Dedifferentiated amniotic fluid mesenchymal stem cell (primary cell): ENCODE measurements at regions not wholly inside any gene's neighbourhood (a gene's known extent, or its start where the extent isn't known, plus 50 kb on each side); places are given as distances from the start of the nearest gene placed in this dataset.
"Not testable (repeated sequence)": the region's sequence is repeated elsewhere in the genome, so short reads cannot be mapped to it uniquely, and the experiment has no call there.

Source experiments
- DNase-seq: peaks from one replicate; pipeline ENCODE4 v3.0.0-alpha.2; 2016; ENCODE audit errors: extremely low spot score

DNA sequence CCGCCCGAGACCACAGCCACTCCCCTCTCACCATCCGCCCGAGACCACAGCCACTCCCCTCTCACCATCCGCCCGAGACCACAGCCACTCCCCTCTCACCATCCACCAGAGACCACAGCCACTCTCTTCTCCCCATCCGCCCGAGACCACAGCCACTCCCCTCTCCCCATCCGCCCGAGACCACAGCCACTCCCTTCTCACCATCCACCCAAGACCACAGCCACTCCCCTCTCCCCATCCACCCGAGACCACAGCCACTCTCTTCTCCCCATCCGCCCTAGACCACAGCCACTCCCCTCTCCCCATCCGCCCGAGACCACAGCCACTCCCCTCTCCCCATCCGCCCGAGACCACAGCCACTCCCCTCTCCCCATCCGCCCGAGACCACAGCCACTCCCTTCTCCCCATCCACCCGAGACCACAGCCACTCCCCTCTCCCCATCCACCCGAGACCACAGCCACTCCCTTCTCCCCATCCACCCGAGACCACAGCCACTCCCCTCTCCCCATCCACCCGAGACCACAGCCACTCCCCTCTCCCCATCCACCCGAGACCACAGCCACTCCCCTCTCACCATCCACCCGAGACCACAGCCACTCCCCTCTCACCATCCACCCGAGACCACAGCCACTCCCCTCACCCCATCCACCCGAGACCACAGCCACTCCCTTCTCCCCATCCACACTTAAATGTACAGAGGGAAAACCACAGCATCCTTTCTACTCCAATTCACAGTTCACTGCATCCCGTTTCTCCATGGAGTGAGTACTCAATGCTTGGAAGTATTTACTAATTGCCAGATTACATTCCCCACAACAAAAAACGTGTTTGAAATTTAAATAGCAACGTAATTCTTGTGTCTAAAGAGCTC is 83.5 kb upstream of the SFSWAP start:
- not testable (repeated sequence) for DNase-seq

DNA sequence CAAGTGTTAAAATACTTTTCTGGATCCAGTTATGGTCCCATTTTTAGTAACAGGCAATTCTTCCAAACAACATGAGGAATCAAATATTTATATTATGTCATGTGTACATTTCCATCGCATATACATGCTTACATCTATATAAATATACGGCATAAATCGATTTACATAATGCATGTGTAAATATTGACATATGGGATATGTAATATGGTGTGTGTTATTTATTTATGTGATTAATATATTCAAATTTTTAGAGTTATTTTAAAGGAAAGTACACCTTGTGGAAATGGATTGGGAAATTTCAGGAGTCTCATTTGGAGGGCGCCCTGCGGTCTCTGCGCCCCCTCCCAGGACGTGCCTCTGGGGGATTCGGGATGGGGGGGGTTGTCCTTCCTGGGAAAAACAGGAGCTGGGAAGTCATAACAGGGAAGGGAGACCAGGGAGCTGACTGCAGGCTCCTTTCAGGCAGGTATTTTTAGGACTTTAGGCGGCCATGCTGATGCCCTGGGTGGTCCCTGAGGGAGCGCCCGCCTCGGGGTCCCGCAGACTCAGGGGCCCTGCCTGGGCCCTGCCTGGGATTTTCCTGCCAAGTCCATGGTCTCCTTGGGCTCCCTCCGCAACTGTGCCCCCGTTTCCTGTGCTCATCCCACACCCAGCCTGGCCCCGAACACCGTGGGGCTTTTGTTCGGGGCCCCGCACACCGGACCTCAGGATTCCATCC is 82.7 kb upstream of the SFSWAP start:
- DNase-seq: no peak

- DNase-seq: no peak
Observed at GRCh38 chr12:131628766-131629448, 82.0 kb upstream of the SFSWAP start.

GRCh38 chr12:131631230-131631629 is 79.7 kb upstream of the SFSWAP start:
- DNase-seq: no peak

GRCh38 chr12:131631889-131632651 is 78.8 kb upstream of the SFSWAP start:
- not testable (repeated sequence) for DNase-seq

DNA sequence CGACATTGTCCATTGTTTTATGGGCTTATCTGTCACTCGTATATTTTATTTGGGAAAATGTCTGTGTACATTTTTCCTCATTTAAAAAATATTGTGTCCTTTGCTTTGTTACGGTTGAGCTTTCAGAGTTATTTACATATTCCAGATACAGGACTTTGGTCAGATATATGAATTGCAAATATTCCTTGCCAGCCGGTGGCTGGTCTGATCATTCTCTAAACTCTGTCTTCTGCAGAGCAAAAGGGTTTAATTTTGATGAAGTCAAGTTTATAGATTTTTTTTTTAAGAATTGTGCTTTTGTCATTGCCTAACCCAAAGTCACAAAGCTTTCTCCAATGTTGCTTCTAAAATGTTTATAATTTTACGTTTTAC is 78.3 kb upstream of the SFSWAP start:
- DNase-seq: not testable (repeated sequence)

- not testable (repeated sequence) for DNase-seq
Observed at GRCh38 chr12:131633610-131634009, 77.3 kb upstream of the SFSWAP start.

DNA sequence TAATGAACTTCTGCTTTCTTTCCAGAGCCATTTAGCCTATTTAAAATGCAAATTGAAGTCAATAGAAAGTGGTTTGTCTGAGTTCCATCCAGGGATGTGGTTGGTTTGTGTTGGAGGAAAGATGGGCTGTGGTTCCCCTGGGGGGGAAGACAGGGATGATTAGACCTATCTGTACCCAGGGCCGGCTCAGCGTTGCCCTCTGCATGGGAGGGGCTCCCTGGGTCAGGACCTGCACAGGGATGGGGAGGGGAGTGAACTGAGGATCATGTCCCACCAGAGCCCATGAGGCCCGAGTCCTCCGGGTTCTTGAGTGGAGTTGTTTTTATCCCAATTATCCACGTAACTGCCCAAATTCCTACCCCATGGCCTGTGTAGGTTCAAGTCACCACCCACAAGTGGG is 76.9 kb upstream of the SFSWAP start:
- DNase-seq: no peak

DNA sequence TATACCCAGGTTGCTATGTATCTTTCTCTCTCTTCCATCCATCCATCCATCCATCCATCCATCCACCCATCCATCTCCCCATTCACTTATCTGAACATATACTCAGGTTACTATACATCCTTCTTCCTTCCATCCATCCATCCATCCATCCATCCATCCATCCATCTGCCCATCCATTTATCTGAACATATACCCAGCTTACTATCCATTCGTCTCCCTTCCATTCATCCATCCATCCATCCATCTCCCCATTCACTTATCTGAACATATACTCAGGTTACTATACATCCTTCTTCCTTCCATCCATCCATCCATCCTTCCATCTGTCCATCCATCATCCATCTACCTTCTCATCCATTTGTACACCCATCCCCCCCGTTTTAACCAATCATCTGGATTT is 75.9 kb upstream of the SFSWAP start:
- not testable (repeated sequence) for DNase-seq

- DNase-seq: no peak
Observed at GRCh38 chr12:131635491-131636122, 75.3 kb upstream of the SFSWAP start.

GRCh38 chr12:131636266-131636665 is 74.6 kb upstream of the SFSWAP start:
- no peak for DNase-seq

DNA sequence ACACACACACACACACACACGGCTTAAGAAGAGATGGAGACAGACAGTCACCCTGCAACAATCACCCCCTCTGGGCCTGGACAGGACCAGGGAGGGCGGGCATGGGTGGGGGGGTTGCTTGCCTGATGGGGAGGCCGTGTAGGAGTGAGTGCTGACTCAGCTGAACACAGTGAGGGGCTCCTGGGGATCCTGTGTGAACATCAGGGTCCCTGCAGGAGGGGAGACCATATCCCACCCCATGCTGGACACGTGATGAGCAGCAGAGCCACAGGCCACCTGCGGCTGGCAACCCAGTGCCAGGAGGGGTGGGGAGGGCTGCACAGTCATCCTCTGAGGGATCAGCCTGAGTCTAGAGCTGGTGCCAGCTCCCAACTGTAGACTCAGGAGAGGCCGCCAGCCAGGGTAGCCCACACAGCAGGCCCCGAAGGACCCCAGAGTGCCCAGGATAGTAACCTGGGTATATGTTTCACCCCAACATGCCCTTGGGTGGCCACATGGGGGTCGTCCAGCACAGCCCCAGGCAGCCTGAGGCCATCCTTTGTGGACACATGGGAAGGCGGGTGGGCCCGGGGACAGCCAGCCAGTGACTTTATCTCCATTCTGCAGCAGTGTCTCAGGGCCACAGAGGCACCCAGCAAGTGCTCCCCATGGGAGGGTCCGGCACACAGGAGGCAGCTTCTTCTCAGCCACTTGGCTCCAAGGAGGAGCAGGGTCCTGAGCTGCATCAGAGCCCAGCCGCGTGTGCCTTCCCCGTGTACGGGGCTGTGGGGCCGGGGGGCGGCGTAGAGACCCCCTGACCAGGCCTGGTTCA is 73.7 kb upstream of the SFSWAP start:
- DNase-seq: no peak

- DNase-seq: no peak
Observed at GRCh38 chr12:131637986-131638385, 72.9 kb upstream of the SFSWAP start.

DNA sequence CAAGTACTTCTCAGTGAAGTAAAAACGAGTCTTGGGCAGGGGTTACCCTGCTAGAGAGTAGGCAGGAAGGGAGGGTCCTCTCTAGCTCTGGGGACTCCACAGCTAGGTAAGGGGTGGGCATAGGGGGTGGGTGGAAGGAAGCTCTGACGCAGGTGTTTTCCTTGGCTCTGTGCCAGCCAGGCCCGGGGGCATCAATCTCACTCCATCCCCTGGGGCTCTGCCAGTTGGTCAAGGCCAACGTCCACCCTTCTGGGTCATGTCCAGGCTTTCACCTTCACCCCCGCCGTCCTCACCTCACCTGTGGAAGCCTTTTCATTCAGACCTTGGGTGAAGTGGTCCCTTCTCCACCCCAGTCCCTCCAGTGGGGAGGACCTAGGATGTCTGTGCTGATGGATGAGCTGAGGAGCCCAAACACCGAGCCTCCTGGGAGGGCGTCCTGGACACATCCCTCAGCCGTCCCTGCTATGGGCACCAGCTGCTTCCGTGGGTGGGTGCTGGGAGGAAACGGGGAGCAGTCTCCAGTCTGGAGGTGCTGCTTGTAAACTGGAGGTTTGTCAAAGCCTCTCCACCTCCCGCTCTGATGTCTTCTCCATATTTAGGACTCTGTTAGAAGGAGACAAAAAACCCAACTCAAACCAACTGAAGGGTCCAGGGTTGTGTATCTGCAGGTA is 71.5 kb upstream of the SFSWAP start:
- no peak for DNase-seq

DNA sequence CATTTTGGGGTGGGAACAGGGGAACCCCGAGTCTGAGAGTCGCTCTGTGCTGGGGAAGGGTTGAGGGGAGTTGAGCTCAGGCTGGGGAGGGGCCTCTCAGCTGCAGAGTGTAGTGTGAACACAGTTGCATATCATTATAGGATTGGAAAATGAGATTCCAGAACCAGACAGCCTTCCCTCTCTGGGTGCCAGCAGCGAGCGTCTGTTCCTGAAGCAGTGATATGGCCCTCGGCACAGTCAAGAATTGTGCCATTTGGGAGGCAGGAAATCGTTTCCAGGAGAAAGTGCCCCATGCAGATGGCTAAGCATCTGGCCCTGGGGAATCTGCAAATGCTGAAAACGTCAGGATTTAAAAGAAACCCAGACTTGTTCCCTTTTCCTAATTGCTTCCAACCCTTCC is 70.4 kb upstream of the SFSWAP start:
- no peak for DNase-seq

GRCh38 chr12:131641315-131641714 is 69.6 kb upstream of the SFSWAP start:
- no peak for DNase-seq

DNA sequence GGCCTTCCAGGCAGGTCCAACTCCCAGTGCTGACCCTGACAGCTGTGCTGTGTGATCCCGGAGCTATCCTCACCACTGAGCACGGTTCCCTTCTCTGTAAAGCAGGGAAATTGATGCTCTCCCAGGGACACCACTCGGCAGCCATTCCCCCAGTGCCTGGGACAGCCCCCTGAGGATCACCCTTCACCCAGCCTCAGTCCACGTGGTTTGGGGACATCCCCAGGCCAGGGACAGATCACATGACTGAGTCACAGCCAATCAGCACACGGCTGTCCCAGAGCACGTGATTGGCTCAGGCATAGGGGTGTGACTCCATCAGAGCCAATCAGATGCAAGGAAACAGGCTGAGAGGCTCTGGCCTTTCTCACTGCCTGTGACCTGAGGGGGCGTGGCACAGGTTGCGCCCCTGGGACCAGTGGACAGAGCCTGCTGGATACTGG is 68.8 kb upstream of the SFSWAP start:
- no peak for DNase-seq

DNA sequence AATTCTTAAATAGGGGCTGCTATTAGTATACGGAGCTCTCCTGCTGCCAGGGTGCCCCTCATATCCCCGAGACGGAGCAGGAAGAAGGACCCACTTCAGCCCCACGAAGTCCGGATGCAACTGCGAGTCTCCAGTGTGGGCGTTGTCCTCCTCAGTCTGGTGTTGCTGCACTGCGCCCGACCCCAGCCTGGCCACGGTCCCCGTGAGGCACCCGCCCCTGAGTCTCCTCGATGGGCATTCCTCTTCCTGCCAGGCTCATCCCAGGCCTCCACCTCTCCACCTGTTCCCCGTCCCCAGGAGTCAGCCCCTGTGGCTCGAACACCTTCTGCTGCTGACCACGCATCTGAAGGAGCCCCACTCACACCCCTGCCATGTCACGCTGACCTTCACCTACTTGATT is 68.1 kb upstream of the SFSWAP start:
- DNase-seq: no peak

DNA sequence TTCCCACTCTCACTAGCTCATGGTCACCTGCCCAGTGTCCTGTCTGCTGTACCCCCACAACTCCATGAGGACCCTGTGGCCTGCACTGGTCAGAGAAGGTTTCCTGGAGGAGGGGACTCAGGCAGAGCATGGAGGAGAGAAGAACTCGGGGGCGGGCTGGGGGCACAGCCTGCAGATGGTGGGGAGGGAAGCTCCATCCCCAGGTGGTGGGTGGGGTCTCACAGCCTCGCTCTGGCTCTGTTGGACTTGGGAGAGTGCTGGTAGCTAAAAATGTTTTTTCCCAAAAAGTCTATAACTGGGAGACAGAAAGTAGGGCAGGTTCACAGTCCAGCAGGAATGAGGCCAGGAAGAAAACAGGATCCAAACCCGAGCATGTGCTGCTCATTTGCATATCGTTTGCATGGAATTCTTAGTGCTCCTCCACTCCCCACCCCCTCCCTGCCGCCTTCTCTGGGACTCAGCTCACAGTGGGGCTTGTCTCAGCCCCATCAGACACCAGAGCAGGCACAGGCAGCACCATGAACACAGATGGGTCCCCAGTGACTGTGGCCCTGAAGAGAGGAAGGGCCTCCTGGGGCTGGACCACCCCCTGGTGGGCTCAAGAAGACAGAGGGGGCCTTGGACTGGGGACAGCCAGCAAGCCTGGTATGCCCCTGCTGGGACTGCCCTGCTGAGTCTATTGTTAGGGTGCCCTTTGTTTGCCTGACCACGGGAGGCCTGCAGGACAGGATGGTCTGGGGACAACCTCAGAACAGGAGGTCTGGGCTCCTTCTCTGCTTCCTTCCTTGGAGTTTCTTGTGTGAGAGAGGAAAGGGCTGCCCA is 67.0 kb upstream of the SFSWAP start:
- no peak for DNase-seq
